ENCODE measurements at regions not wholly inside any gene's neighbourhood (a gene's known extent, or its start where the extent isn't known, plus 50 kb on each side); places are given as distances from the start of the nearest gene placed in this dataset.

DNA sequence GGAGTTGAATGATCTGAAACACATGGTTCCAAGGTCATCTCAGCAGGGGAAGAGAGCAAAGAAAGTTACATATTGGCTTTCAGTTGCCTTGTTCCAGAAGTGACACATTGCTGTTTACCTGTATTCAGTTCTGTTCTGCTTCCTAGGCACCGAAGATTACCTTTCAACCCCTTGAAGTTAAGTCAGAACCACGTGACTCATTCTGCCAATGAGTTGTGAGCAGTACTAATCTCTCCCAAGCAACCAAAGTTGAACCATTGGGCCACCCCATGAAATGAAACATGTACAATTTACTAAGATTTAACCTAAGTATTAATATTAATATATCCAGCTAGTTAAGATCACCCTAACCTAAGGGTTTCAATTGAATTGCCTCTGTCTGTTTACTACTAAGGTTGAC, 439.2 kb upstream of the MAF start:
- DNase-seq (ENCODE audit: low read depth), result no peak
- TF ChIP-seq, protein P1, sequence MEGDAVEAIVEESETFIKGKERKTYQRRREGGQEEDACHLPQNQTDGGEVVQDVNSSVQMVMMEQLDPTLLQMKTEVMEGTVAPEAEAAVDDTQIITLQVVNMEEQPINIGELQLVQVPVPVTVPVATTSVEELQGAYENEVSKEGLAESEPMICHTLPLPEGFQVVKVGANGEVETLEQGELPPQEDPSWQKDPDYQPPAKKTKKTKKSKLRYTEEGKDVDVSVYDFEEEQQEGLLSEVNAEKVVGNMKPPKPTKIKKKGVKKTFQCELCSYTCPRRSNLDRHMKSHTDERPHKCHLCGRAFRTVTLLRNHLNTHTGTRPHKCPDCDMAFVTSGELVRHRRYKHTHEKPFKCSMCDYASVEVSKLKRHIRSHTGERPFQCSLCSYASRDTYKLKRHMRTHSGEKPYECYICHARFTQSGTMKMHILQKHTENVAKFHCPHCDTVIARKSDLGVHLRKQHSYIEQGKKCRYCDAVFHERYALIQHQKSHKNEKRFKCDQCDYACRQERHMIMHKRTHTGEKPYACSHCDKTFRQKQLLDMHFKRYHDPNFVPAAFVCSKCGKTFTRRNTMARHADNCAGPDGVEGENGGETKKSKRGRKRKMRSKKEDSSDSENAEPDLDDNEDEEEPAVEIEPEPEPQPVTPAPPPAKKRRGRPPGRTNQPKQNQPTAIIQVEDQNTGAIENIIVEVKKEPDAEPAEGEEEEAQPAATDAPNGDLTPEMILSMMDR (IDR thresholded peaks at IDR 0.05; ENCODE audit: low read length, missing control alignments), result no peak

DNA sequence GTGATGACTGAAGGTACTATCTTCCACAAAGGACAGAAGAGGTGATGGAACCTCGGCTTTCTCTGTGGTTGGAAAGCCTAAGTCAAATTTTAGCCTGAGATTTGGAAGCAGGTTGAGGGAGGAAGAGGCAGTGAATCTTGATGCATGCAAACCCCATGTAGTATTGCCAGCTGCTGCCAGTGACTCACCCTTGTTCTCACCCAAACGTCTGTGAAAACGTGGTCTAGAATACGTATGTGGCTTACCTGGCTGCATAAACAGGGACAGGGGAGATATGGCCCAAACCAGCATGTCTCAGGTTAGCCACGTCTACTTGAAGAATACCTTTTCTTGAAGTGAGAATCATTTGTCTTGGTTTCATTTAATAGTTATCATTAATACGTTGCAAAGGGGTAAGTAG, 438.0 kb upstream of the MAF start:
- no peak for DNase-seq (ENCODE audit: low read depth)
- TF ChIP-seq, protein P1 (IDR thresholded peaks at IDR 0.05; ENCODE audit: low read length, missing control alignments), result no peak

More for the DNA sequence above, 439.2 kb upstream of the MAF start:
- H3K4me3 ChIP-seq (replicated peaks; ENCODE audit: low read depth, low read length), result no peak overlapping the region

DNA sequence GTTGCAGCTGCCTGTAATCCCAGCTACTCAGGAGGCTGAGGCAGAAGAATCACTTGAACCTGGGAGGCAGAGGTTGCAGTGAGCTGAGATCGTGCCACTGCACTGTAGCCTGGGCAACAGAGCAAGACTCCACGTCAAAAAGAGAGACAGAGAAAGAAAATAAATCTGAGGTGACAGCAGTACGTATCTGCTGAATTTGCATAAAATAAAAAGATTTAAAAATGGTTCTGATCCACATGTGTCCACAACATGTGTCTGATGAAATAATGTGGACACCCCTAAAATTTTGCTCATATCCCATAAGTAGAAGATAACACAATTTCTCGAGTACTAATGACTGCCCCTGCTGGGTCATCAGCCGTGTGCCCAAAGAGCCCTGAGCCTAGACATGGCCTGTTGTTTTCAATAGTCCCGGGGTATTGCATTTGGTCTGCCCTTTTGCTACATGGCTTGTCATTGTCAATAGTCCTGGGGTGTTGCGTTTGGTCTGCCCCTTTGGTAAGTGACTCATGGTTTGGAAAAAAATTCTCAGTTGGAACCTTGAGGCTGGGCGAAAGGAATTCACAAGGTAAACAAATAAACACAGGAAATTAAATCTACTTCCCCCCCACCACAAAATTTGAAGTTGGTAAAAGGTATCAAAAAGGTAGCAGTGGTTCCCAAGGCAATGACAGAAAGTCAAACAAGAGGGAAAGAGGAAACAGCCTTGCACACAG, 434.6 kb upstream of the MAF start:
- TF ChIP-seq, protein P1 (IDR thresholded peaks at IDR 0.05; ENCODE audit: low read length, missing control alignments), result no peak
- no peak for DNase-seq (ENCODE audit: low read depth)
- no peak overlapping the region for H3K4me3 ChIP-seq (replicated peaks; ENCODE audit: low read depth, low read length)

More for the DNA sequence above, 438.0 kb upstream of the MAF start:
- no peak overlapping the region for H3K4me3 ChIP-seq (replicated peaks; ENCODE audit: low read depth, low read length)

DNA sequence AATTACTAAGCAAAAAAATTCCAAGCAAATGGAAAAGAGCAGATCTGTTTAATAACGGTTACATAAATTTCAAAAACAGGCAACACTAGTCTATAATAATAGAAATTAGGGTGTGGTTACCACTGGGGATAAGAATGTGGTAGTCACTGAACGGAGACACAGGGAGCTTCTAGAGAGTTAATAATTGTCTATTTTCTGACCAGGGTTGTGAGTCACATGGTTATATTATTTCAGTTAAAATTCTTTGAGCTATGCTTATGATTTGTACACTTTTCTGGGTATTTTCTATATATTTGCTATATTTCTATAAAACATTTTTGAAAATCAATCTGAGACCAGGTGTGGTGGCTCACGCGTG, 433.9 kb upstream of the MAF start:
- no peak for DNase-seq (ENCODE audit: low read depth)
- no peak overlapping the region for H3K4me3 ChIP-seq (replicated peaks; ENCODE audit: low read depth, low read length)
- TF ChIP-seq, protein P1 (IDR thresholded peaks at IDR 0.05; ENCODE audit: low read length, missing control alignments), result no peak

DNA sequence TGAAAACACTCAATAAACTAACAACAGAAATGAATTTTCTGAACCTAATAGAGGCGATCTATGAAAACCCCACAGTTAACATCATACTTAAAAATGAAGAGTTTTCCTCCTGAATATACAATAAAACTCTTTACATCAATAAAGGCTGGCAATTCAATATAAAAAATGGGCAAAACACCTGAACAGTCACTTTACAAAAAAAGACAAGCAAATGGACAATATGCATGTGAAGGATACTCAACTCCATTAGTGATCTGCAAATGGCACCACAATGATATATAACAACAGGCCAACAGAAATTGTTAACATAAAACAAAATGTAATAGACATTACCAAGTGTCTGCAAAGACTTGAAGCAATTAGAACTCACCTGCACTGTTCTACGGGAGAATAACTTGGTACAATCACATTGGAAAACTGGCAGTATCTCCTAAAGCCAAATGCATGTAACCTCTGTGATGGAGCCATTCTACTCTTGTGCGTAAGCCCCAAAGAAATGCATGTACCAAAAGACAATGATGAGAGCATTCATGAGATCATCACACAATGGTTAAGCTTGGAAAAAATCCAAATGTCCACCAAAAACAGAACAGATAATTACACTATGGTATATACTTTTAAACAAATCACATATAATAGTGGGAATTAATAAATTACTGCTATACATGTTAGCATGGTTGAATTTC, 433.4 kb upstream of the MAF start:
- DNase-seq (ENCODE audit: low read depth), result no peak
- H3K4me3 ChIP-seq (replicated peaks; ENCODE audit: low read depth, low read length), result no peak overlapping the region
- TF ChIP-seq, protein P1 (IDR thresholded peaks at IDR 0.05; ENCODE audit: low read length, missing control alignments), result no peak

DNA sequence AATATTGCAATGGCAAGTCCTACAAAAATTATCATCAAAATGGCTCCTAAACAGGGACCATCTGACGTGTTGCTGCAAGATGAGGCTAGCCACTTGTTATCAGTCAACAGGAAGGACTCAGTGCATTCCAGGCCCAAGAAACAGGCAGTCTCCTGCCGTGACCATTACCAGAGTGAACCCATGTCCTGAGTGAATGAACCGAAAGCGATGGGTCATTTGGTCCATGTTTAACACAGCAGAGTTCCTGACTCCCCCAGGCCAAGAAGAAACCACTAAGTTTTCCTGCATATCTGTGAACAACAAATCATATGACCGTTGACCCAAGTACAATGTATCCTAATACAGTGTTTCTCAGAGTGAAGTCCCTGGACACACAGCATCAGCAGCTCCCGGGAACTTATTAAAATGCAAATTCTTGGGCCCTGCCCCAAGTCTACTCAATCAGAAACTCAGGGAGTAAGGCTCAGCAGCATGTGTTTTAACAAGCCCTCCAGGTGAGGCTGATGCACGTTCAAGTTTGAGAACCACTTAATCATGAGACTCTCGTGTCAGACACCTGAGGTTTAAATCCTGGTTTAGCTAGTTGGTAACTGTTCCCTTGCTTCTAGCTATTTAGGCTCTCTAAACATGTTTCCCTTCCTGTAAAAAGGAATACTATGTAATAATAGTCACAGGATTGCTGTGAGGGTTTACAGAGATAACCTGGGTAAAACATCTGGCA, 429.4 kb upstream of the MAF start:
- no peak overlapping the region for H3K4me3 ChIP-seq (replicated peaks; ENCODE audit: low read depth, low read length)
- TF ChIP-seq, protein P1 (IDR thresholded peaks at IDR 0.05; ENCODE audit: low read length, missing control alignments), result no peak
- DNase-seq (ENCODE audit: low read depth), result no peak
